ENCODE measurements at regions not wholly inside any gene's neighbourhood (a gene's known extent, or its start where the extent isn't known, plus 50 kb on each side); places are given as distances from the start of the nearest gene placed in this dataset.
"Not testable (repeated sequence)": the region's sequence is repeated elsewhere in the genome, so short reads cannot be mapped to it uniquely, and the experiment has no call there.

- DNase-seq = peak; percentile 97
Observed at GRCh38 chr14:56057071-56057741, 61.0 kb upstream of the PELI2 start.

GRCh38 chr14:56057767-56058166 is 60.4 kb upstream of the PELI2 start:
- DNase-seq = peak in 1 of 2 experiments; percentile 72

- DNase-seq = no peak
Observed at GRCh38 chr14:56059054-56059453, 59.2 kb upstream of the PELI2 start.

- DNase-seq = no peak
Observed at GRCh38 chr14:56061051-56061450, 57.2 kb upstream of the PELI2 start.

- no peak for DNase-seq
Observed at GRCh38 chr14:56063131-56063530, 55.1 kb upstream of the PELI2 start.

- DNase-seq = no peak
Observed at GRCh38 chr14:56064513-56064912, 53.7 kb upstream of the PELI2 start.

GRCh38 chr14:56065199-56065598 is 53.0 kb upstream of the PELI2 start:
- not testable (repeated sequence) for DNase-seq

- no peak for DNase-seq
Observed at GRCh38 chr14:56065621-56066290, 52.5 kb upstream of the PELI2 start.
